Heart right ventricle (tissue), 16 donors: ENCODE measurements at regions not wholly inside any gene's neighbourhood (a gene's known extent, or its start where the extent isn't known, plus 50 kb on each side); places are given as distances from the start of the nearest gene placed in this dataset.

Source experiments
- ATAC-seq, 8 donors: fragments of 200-7000 bp; cut with Tn5 transposase; one replicate each; pipeline ENCODE4 v1.9.1; 2020; ENCODE audit warnings: mild to moderate bottlenecking in 8 of 8, moderate library complexity in 8 of 8, moderate number of reproducible peaks in 1 of 8
- DNase-seq, 2 donors: peaks; one replicate each; pipeline ENCODE4 v3.0.0-alpha.2; 2020
- H3K27ac ChIP-seq, 10 donors: fragments of 200-600 bp; sonication (generic) in 2 of 10; one replicate each; pipeline versions ENCODE4 v1.5.0 to v1.8.0; 2020 to 2022; ENCODE audit warnings: mild to moderate bottlenecking in 3 of 10
- H3K27me3 ChIP-seq, 7 donors: fragments of 200-600 bp; one replicate each; pipeline ENCODE4 v1.8.0; 2021 to 2022; ENCODE audit warnings: mild to moderate bottlenecking in 2 of 7
- H3K36me3 ChIP-seq, 9 donors: fragments of 200-600 bp; sonication (generic) in 1 of 9; one replicate each; pipeline versions ENCODE4 v1.5.0 to v1.8.0; 2020 to 2022; ENCODE audit warnings: mild to moderate bottlenecking in 2 of 9
- H3K4me1 ChIP-seq, 9 donors: fragments of 200-600 bp; sonication (generic) in 1 of 9; one replicate each; pipeline versions ENCODE4 v1.5.0 to v1.8.0; 2020 to 2022; ENCODE audit warnings: mild to moderate bottlenecking in 4 of 9
- H3K4me3 ChIP-seq, 10 donors: fragments of 200-600 bp; sonication (generic) in 2 of 10; one replicate each; pipeline versions ENCODE4 v1.5.0 to v1.8.0; 2020 to 2022; ENCODE audit warnings: mild to moderate bottlenecking in 7 of 10, moderate library complexity in 2 of 10
- H3K9me3 ChIP-seq, 11 donors: fragments of 200-600 bp in 10 of 11; sonication (generic) in 2 of 11; one replicate each; pipeline versions ENCODE4 v1.5.0 to v1.8.0; 2013 to 2022; ENCODE audit warnings: mild to moderate bottlenecking in 2 of 11, control low read depth in 1 of 11, moderate library complexity in 1 of 11
- CTCF ChIP-seq, 9 donors: fragments of 200-600 bp; sonication (generic) in 2 of 9; IDR thresholded peaks; one replicate each; pipeline versions ENCODE4 v1.5.0 to v1.8.0; 2021 to 2022; ENCODE audit warnings: antibody characterized with exemption in 9 of 9, mild to moderate bottlenecking in 5 of 9, moderate library complexity in 1 of 9
- WGBS, 2 donors: extraction: QIAGEN DNeasy Blood & Tissue Kit; methylation state at CpG; one replicate each; pipeline ENCODE4 v1.1.7; 2013; ENCODE audit warnings: inconsistent platforms in 1 of 2; 5-methylcytosine and 5-hydroxymethylcytosine counted together
- intact Hi-C, 10 donors: fragments of 100-400 bp; cut with DNase I; formaldehyde crosslinking; loops; one replicate each; pipeline versions ENCODE4 v1.11.1 to v1.14.2; 2022
- donor health status: Arrhythmogenic right ventricular cardiomyopathy.
- donor health status: ischemic (EF 13 %, LVEDD 7.1; RV severe dilation, severe dysfunction).
- donor health status: healthy with polysubstance abuse.
- donor health status: DM: no; HTN: yes; CAD: no.
- donor health status: DM: no; HTN: no; CAD: no.
- donor health status: ischemic (EF 25% LVEDD 6.9; RV normal size, moderate dysfunction).
- donor health status: ischemic (EF 25% LVEDD 5.7; RV mildly dilated, moderate dysfunction).
- donor health status: healthy.
- donor health status: DM: yes; HTN: yes; CAD: no.
- donor health status: Ischemic cardiomyopathy.
- donor health status: ischemic (EF 35%, LVEDD 5.7; RV mildly dilated, moderate dysfunction).
- donor health status: nonischemic (EF 11% LVEDD 7.7; RV severe dilation, severe dysfunction).
- donor health status: DM: yes; HTN: yes; CAD: no.
- donor health status: PGD.
- donor health status: ischemic (EF 29% LVEDD 5.4; RV normal size, mild dysfunction).
- donor health status: nonischemic (EF 23%, LVEDD 6.1; RV moderate dilation, normal function).

- no peak overlapping the region for H3K27ac ChIP-seq
- intact Hi-C loops = no loop called here
Observed at GRCh38 chr22:44436736-44437135, 61.3 kb downstream of the RTL6 start.

GRCh38 chr22:44431256-44431655 is 66.8 kb downstream of the RTL6 start:
- ATAC-seq (no peak), DNase-seq (no peak)
- no peak for TF ChIP-seq CTCF (IDR thresholded peaks at IDR 0.05)
- WGBS, 2 donors = 90 to 91% methylated on average over 4 of the region's 4 CpGs
- Histone ChIP-seq H3K27ac (no peak overlapping the region), H3K9me3 (no peaks in the 10 kb centered on the region), H3K36me3 (no peaks in the 10 kb centered on the region), H3K4me3 (no peak overlapping the region), H3K4me1 (no peaks in the 10 kb centered on the region), H3K27me3 (peaks cover 0 to 25% (median 0%) of the 10 kb centered on the region in 7 donors)
- intact Hi-C loops = no loop called here

More at GRCh38 chr22:44436736-44437135, 61.3 kb downstream of the RTL6 start:
- TF ChIP-seq CTCF (IDR thresholded peaks at IDR 0.05) = no peak
- 75 to 81% methylated on average over 8 of the region's 8 CpGs for WGBS, 2 donors
- Histone ChIP-seq H3K36me3 (no peaks in the 10 kb centered on the region), H3K9me3 (no peaks in the 10 kb centered on the region), H3K4me3 (no peak overlapping the region), H3K27me3 (peaks cover 0 to 8% (median 0%) of the 10 kb centered on the region in 7 donors), H3K4me1 (no peaks in the 10 kb centered on the region)
- ATAC-seq = no peak
- no peak for DNase-seq

- DNase-seq = no peak
- intact Hi-C loops = no loop called here
- no peak overlapping the region for H3K27ac ChIP-seq
- no peak for TF ChIP-seq CTCF (IDR thresholded peaks at IDR 0.05)
- H3K4me3 ChIP-seq = no peak overlapping the region
- no peaks in the 10 kb centered on the region for H3K4me1 ChIP-seq
- no peaks in the 10 kb centered on the region for H3K9me3 ChIP-seq
- no peaks in the 10 kb centered on the region for H3K36me3 ChIP-seq
- H3K27me3 ChIP-seq = peaks cover 0 to 25% (median 0%) of the 10 kb centered on the region in 7 donors
- ATAC-seq = no peak
- 91 to 94% methylated on average over 7 of the region's 7 CpGs for WGBS, 2 donors
Observed at GRCh38 chr22:44430716-44431115, 67.3 kb downstream of the RTL6 start.

GRCh38 chr22:44429941-44430587 is 68.0 kb downstream of the RTL6 start:
- H3K27ac ChIP-seq = no peak overlapping the region
- 91 to 95% methylated on average over 16 of the region's 16 CpGs for WGBS, 2 donors
- H3K4me1 ChIP-seq = peaks cover 0 to 6% (median 1%) of the 10 kb centered on the region in 9 donors
- ATAC-seq (no peak), DNase-seq (no peak)
- H3K36me3 ChIP-seq = no peaks in the 10 kb centered on the region
- intact Hi-C loops = no loop called here
- H3K27me3 ChIP-seq = peaks cover 0 to 25% (median 0%) of the 10 kb centered on the region in 7 donors
- TF ChIP-seq CTCF (IDR thresholded peaks at IDR 0.05) = no peak
- H3K9me3 ChIP-seq = no peaks in the 10 kb centered on the region
- no peak overlapping the region for H3K4me3 ChIP-seq
